HG02610 (cell line): ENCODE measurements at regions not wholly inside any gene's neighbourhood (a gene's known extent, or its start where the extent isn't known, plus 50 kb on each side); places are given as distances from the start of the nearest gene placed in this dataset.
"Not testable (repeated sequence)": the region's sequence is repeated elsewhere in the genome, so short reads cannot be mapped to it uniquely, and the experiment has no call there.

ENCODE experiments used
- ATAC-seq: cut with Tn5 transposase; IDR thresholded peaks from one replicate; pipeline ENCODE4 v1.9.1; 2021; ENCODE audit warnings: mild to moderate bottlenecking, moderate library complexity; ENCODE audit not compliant: unreplicated experiment

- no peak for ATAC-seq
Observed at GRCh38 chr7:91618776-91619765, 261.4 kb downstream of the MTERF1 start.

DNA sequence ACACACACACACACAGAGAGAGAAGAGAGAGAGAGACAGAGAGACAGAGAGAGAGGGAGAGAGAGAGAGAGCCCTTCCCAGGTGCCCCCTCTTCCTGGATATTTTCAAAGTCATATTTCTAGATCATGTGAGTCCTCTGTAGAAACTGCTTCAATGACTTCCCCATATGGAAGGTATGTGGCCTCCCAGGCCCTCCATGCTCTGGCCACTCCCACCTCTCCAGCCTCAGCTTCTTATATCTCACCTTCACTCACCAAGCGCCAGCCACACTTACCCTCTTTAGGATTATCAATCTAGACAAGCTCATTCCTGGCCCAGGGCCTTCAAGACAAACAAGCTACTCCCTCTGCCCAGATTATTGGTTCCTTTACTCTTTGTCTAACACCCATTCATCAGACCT, 259.7 kb downstream of the MTERF1 start:
- no peak for ATAC-seq

GRCh38 chr7:91627324-91627723, 253.2 kb downstream of the MTERF1 start:
- not testable (repeated sequence) for ATAC-seq

DNA sequence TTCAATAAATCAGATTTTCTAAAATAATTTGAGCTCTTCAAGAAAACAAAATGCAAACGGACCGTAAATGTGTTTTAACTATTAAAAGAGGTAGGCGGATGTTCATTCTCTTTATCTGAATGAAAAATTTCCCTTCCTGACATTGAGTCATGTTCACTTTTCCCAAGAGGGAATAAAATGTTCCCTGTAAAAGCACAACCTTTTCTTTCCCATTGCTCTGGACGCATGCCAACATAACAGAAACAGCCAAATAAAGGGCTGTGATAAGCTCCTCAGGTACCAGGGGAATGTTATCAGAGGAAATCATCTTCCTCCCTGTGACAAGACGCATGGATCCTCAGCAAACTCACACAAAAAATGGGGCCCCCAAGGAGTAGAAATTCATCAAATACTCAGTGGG, 251.8 kb downstream of the MTERF1 start:
- ATAC-seq = no peak

GRCh38 chr7:91630581-91631380, 249.7 kb downstream of the MTERF1 start:
- no peak for ATAC-seq

- no peak for ATAC-seq
Observed at GRCh38 chr7:91632234-91632940, 248.1 kb downstream of the MTERF1 start.

DNA sequence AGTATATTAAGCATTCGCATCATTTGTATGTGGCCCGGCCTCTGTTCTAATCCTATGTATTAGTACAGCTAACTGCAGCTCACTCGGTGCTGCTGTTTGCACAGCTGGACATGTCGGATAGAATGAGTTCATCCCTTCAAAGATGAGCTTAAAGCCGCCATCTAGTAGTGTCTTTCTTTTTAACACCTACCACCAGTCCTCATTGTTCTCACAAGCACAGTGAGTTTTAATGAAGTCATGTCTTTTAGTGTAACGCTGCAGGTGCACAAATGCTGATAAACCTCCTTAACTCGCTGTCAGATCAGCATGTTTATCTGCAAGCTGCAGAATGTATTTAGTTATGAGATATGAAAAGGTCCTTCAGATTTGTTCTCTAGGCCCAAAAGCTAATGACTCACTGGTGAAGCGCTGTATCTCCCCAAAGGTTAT, 247.5 kb downstream of the MTERF1 start:
- ATAC-seq = no peak

DNA sequence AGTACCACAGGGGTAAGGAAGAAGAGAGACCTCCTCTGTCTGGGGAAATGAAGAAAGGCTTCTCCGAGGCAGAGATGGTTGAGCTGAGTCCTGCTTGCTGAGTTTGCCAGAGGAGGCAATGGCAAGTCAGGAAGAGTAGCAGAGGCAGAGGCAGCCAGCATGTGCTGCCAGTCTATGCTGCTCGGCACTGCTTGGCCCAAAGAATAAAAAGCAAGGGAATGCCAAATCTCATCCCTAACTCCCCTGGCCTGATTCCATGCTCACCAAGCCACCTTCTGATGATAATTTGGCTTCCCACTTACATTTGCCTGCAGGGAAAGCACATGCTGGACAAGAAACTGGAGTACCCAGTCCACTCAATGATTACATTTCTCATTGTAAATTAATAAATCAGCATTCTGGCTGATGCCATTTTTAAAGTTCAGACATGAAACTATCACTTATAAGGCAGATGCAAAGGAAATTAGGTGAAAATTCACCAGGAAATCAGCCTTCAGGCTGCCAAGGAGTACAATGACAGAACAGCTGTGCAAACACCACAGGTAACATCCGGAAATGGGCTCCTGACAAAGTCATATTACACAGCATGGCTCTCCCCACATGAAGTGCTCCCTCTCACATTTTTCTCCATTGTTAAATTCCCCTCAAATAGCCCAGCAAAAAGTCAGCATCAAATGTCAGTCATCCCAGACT, 245.9 kb downstream of the MTERF1 start:
- ATAC-seq = no peak

GRCh38 chr7:91636129-91636724, 244.3 kb downstream of the MTERF1 start:
- peak; percentile 52 for ATAC-seq

DNA sequence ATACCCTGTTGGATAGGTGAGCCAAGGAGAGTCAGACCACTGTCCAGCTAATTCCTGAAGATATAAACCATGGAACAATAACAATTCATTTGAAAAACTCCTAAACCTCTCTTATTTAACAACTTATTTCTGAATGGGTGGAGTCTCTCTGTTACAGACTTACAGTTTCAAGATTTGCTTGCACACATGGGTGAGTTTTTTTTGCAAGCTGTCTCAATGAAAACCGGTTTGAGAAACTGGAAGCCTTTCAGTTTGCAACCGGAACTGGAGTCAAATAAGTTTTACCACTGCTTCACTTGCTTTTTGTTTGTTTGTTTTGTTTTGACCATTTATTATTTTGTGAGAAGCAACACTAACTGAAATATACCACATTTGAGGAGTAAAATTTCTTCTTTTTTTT, 243.8 kb downstream of the MTERF1 start:
- ATAC-seq = no peak

- no peak for ATAC-seq
Observed at GRCh38 chr7:91644256-91644655, 236.2 kb downstream of the MTERF1 start.

DNA sequence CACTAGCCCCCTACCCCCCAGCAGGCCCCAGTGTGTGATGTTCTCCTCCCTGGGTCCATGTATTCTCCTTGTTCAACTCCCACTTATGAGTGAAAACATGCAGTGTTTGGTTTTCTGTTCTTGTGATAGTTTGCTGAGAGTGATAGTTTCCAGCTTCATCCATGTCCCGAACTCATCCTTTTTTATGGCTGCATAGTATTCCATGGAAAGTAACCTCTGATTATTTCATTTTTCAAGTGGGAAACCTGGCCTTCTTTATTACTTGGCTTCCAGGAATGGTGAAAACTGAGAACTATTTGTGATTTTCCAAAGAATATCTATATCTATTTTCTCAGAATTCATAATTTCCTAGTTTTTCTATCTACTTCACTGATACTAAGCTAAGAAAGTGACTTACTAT, 235.0 kb downstream of the MTERF1 start:
- no peak for ATAC-seq

- no peak for ATAC-seq
Observed at GRCh38 chr7:91651986-91652385, 228.5 kb downstream of the MTERF1 start.

DNA sequence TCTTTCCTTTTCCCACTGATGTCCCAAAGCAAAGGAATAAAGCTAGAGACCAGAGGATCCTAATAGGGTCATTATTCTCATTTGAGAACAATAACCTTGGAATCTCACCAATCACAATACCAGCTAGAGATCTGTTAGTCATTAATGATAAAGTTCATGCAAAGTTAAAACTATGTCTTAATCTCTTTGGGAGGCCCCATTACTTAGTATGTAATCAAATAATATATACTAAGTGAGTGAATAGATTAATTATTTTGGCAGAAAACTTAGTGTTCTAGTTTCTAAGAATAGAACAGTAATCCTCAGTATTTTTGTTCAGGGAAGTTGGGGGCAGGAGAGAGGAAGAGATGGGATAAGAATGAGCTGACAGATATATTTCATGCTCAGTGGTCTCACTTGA, 227.2 kb downstream of the MTERF1 start:
- no peak for ATAC-seq

DNA sequence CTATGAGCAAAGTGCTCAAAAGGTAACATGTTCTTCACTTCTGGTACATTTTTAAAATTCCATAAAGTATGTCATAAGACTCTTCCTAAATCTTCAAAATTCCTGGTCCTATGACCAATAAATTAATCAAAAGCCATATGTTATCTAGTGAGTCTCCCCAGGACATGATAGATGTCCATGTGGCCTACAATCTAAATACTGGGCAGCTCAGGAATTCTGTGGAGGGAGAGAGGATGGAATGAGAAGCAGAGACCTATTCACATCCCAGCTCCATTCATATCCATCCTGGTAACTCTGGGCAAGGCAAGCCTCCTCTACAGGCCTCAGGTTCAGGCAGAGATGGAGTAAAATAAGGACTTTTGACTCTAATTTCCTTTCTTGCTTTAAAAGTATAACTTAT, 224.8 kb downstream of the MTERF1 start:
- ATAC-seq = no peak

GRCh38 chr7:91656541-91657482, 223.7 kb downstream of the MTERF1 start:
- no peak for ATAC-seq

GRCh38 chr7:91657483-91658071, 222.9 kb downstream of the MTERF1 start:
- ATAC-seq = no peak

DNA sequence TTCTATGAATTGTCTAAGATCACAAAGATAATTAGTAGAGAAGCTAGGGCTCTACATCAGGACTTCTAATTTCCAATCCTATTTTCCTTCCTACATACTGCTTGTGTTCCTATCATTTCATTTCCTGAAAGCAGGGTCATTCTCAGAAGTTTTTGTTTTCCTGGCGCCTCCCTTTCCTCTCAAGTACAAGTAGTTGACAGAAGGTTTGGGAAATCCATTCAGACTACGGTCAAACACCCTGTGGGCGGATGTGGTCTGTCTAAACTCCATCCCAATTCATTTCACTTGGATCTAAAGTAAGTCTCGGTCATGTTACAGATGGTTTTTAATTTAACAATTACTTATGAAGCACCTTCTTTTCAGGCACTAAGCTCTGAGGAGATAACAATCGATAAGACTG, 221.4 kb downstream of the MTERF1 start:
- no peak for ATAC-seq
